ENCODE measurements at regions not wholly inside any gene's neighbourhood (a gene's known extent, or its start where the extent isn't known, plus 50 kb on each side); places are given as distances from the start of the nearest gene placed in this dataset.

GRCh38 chr6:4599924-4600323, 176.3 kb upstream of the CDYL start:
- no peaks in the 10 kb centered on the region for H3K9me3 ChIP-seq
- no peak overlapping the region for H3K4me3 ChIP-seq
- H3K36me3 ChIP-seq (replicated peaks in 1 of 2; ENCODE audit: insufficient read depth in 1 of 2, low read depth in 2 of 2): no peaks in the 10 kb centered on the region
- H3K27ac ChIP-seq: no peak overlapping the region
- no peaks in the 10 kb centered on the region for H3K4me1 ChIP-seq
- TF ChIP-seq POLR2A (IDR thresholded peaks at IDR 0.05) (no peak), CTCF (IDR thresholded peaks at IDR 0.05) (no peak)
- 87 to 98% methylated on average over 2 of the region's 2 CpGs for WGBS, 2 donors
- intact Hi-C loops (cut with DNase I): no loop called here
- DNase-seq: no peak
- H3K27me3 ChIP-seq: no peaks in the 10 kb centered on the region
- no peak for ATAC-seq

GRCh38 chr6:4598384-4598995, 177.7 kb upstream of the CDYL start:
- Histone ChIP-seq H3K4me1 (no peaks in the 10 kb centered on the region), H3K9me3 (no peaks in the 10 kb centered on the region), H3K27ac (no peak overlapping the region), H3K27me3 (no peaks in the 10 kb centered on the region), H3K4me3 (no peak overlapping the region), H3K36me3 (replicated peaks in 1 of 2; ENCODE audit: insufficient read depth in 1 of 2, low read depth in 2 of 2) (no peaks in the 10 kb centered on the region)
- WGBS, 2 donors: 67 to 81% methylated on average over 4 of the region's 4 CpGs
- TF ChIP-seq POLR2A (IDR thresholded peaks at IDR 0.05): no peak
- no peak for TF ChIP-seq CTCF (IDR thresholded peaks at IDR 0.05)
- DNase-seq: no peak
- intact Hi-C loops (cut with DNase I): no loop called here
- ATAC-seq: no peak

- TF ChIP-seq POLR2A (IDR thresholded peaks at IDR 0.05): no peak
- no peak for TF ChIP-seq CTCF (IDR thresholded peaks at IDR 0.05)
- no peak for DNase-seq
- Histone ChIP-seq H3K36me3 (replicated peaks in 1 of 2; ENCODE audit: insufficient read depth in 1 of 2, low read depth in 2 of 2) (no peaks in the 10 kb centered on the region), H3K4me3 (no peak overlapping the region), H3K4me1 (no peaks in the 10 kb centered on the region), H3K27me3 (no peaks in the 10 kb centered on the region), H3K9me3 (no peaks in the 10 kb centered on the region), H3K27ac (no peak overlapping the region)
- 75 to 87% methylated on average over 1 of the region's 1 CpG for WGBS, 2 donors
- no peak for ATAC-seq
- intact Hi-C loops (cut with DNase I): no loop called here
Observed at GRCh38 chr6:4593951-4594350, 182.3 kb upstream of the CDYL start.

GRCh38 chr6:4592026-4592425, 184.2 kb upstream of the CDYL start:
- TF ChIP-seq POLR2A (IDR thresholded peaks at IDR 0.05): no peak
- no peak for TF ChIP-seq CTCF (IDR thresholded peaks at IDR 0.05)
- ATAC-seq (no peak), DNase-seq (no peak)
- no peaks in the 10 kb centered on the region for H3K27me3 ChIP-seq
- WGBS, 2 donors: 64 to 68% methylated on average over 2 of the region's 2 CpGs
- intact Hi-C loops (cut with DNase I): no loop called here
- no peaks in the 10 kb centered on the region for H3K9me3 ChIP-seq
- no peak overlapping the region for H3K27ac ChIP-seq
- H3K36me3 ChIP-seq (replicated peaks in 1 of 2; ENCODE audit: insufficient read depth in 1 of 2, low read depth in 2 of 2): no peaks in the 10 kb centered on the region
- no peaks in the 10 kb centered on the region for H3K4me1 ChIP-seq
- no peak overlapping the region for H3K4me3 ChIP-seq

GRCh38 chr6:4591218-4591617, 185.0 kb upstream of the CDYL start:
- DNase-seq: no peak
- intact Hi-C loops (cut with DNase I): no loop called here
- 75 to 77% methylated on average over 6 of the region's 6 CpGs for WGBS, 2 donors
- Histone ChIP-seq H3K4me1 (no peaks in the 10 kb centered on the region), H3K4me3 (no peak overlapping the region), H3K27me3 (no peaks in the 10 kb centered on the region), H3K36me3 (replicated peaks in 1 of 2; ENCODE audit: insufficient read depth in 1 of 2, low read depth in 2 of 2) (no peaks in the 10 kb centered on the region), H3K27ac (no peak overlapping the region), H3K9me3 (no peaks in the 10 kb centered on the region)
- ATAC-seq: no peak
- TF ChIP-seq CTCF (IDR thresholded peaks at IDR 0.05) (no peak), POLR2A (IDR thresholded peaks at IDR 0.05) (no peak)

Measured in body of pancreas (tissue), 4 donors.